NB4 (cell line): ENCODE measurements at regions not wholly inside any gene's neighbourhood (a gene's known extent, or its start where the extent isn't known, plus 50 kb on each side); places are given as distances from the start of the nearest gene placed in this dataset.

Experiments used
- DNase-seq: peaks from one replicate; pipeline ENCODE4 v3.0.0; 2010; ENCODE audit warnings: low read depth
- H3K4me3 ChIP-seq: one replicate; pipeline ENCODE4 v1.5.1; 2011; ENCODE audit warnings: mild to moderate bottlenecking, low read depth, low read length, moderate library complexity
- MAX ChIP-seq: IDR thresholded peaks from 2 replicates; pipeline ENCODE4 v1.6.1; 2011; ENCODE audit warnings: low read depth, low read length
- MYC ChIP-seq: IDR thresholded peaks from 2 replicates; pipeline ENCODE4 v1.6.1; 2011; ENCODE audit warnings: low read depth, low read length
- POLR2A ChIP-seq: IDR thresholded peaks from 2 replicates; pipeline ENCODE4 v1.6.1; 2011; ENCODE audit warnings: mild to moderate bottlenecking; ENCODE audit not compliant: insufficient read length; ENCODE audit errors: extremely low read depth
- TF ChIP-seq, protein P1 (sequence below): IDR thresholded peaks from one replicate; pipeline ENCODE4 v1.5.1; 2012; ENCODE audit warnings: low read depth, low read length

- no peak overlapping the region for H3K4me3 ChIP-seq
- TF ChIP-seq MAX (no peak), MYC (no peak), POLR2A (no peak)
- TF ChIP-seq, protein P1, sequence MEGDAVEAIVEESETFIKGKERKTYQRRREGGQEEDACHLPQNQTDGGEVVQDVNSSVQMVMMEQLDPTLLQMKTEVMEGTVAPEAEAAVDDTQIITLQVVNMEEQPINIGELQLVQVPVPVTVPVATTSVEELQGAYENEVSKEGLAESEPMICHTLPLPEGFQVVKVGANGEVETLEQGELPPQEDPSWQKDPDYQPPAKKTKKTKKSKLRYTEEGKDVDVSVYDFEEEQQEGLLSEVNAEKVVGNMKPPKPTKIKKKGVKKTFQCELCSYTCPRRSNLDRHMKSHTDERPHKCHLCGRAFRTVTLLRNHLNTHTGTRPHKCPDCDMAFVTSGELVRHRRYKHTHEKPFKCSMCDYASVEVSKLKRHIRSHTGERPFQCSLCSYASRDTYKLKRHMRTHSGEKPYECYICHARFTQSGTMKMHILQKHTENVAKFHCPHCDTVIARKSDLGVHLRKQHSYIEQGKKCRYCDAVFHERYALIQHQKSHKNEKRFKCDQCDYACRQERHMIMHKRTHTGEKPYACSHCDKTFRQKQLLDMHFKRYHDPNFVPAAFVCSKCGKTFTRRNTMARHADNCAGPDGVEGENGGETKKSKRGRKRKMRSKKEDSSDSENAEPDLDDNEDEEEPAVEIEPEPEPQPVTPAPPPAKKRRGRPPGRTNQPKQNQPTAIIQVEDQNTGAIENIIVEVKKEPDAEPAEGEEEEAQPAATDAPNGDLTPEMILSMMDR, result no peak
- DNase-seq, result peak; percentile 64
These were observed 72.0 kb upstream of the MSX1 start for GRCh38 chr4:4787421-4787820.

- no peak overlapping the region for H3K4me3 ChIP-seq
- TF ChIP-seq MAX, result no peak
- TF ChIP-seq MYC, result no peak
- TF ChIP-seq, protein P1, result no peak
- DNase-seq, result no peak
These were observed 75.1 kb upstream of the MSX1 start for GRCh38 chr4:4784379-4784778.

- H3K4me3 ChIP-seq, result no peak overlapping the region
- TF ChIP-seq POLR2A, result no peak
- no peak for TF ChIP-seq MAX
- TF ChIP-seq, protein P1, result no peak
- no peak for TF ChIP-seq MYC
- DNase-seq, result no peak
These were observed 75.6 kb upstream of the MSX1 start for GRCh38 chr4:4783847-4784246.

- TF ChIP-seq POLR2A (no peak), MYC (no peak), MAX (no peak)
- TF ChIP-seq, protein P1, result no peak
- no peak overlapping the region for H3K4me3 ChIP-seq
- DNase-seq, result no peak
These were observed 76.5 kb upstream of the MSX1 start for GRCh38 chr4:4782969-4783368.

- H3K4me3 ChIP-seq, result no peak overlapping the region
- DNase-seq, result no peak
- no peak for TF ChIP-seq POLR2A
- TF ChIP-seq MYC, result no peak
- no peak for TF ChIP-seq MAX
- TF ChIP-seq, protein P1, result no peak
These were observed 77.3 kb upstream of the MSX1 start for GRCh38 chr4:4781936-4782707.
